ENCODE measurements at regions not wholly inside any gene's neighbourhood (a gene's known extent, or its start where the extent isn't known, plus 50 kb on each side); places are given as distances from the start of the nearest gene placed in this dataset.

DNA sequence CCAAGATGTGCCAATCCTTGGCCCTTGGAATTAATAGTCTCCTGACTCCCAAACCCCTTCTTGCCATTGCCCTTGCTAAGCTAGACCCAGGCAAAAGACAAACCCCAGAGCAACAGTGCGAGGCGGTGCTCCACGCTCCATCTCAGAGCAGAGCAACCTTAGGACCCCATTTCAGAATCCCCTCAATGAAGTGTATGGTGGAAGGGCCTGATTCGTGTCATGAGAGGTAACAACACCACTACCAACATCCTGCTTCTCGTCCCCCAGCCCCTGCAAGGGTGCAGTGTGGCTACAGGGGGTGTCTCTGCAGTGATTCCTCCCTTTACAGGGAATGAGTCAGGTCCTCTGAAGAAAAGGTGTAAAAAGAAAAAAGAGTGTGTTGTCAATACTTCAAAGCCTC lies 103.9 kb upstream of the IRF2BP2 start:
- TF ChIP-seq, protein P1, sequence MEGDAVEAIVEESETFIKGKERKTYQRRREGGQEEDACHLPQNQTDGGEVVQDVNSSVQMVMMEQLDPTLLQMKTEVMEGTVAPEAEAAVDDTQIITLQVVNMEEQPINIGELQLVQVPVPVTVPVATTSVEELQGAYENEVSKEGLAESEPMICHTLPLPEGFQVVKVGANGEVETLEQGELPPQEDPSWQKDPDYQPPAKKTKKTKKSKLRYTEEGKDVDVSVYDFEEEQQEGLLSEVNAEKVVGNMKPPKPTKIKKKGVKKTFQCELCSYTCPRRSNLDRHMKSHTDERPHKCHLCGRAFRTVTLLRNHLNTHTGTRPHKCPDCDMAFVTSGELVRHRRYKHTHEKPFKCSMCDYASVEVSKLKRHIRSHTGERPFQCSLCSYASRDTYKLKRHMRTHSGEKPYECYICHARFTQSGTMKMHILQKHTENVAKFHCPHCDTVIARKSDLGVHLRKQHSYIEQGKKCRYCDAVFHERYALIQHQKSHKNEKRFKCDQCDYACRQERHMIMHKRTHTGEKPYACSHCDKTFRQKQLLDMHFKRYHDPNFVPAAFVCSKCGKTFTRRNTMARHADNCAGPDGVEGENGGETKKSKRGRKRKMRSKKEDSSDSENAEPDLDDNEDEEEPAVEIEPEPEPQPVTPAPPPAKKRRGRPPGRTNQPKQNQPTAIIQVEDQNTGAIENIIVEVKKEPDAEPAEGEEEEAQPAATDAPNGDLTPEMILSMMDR (IDR thresholded peaks at IDR 0.05) = no peak
- TF ChIP-seq POLR2A (IDR thresholded peaks at IDR 0.05) (no peak), EP300 (IDR thresholded peaks at IDR 0.05) (no peak)
